ENCODE measurements at regions not wholly inside any gene's neighbourhood (a gene's known extent, or its start where the extent isn't known, plus 50 kb on each side); places are given as distances from the start of the nearest gene placed in this dataset.

DNA sequence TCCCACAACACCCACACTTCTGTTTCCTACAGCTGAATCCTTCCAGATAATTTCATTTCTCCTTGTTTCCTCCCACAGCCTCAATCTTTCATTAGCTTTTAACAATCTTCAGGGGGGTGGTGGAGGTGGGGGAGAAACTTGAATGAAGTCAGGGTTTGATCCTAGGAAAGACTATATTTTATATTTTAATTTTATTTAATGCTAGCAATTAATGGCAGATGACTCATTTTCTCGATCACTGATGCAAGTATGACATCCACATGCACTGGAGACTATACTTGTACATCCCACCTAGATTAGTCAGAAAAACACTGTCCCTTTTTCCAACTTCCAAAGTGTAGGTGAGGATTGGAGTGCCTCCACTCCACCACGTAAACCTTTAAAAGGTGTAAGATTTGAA is 1181.3 kb upstream of the AUTS2 start:
- TF ChIP-seq POLR2A (IDR thresholded peaks at IDR 0.05; ENCODE audit: low read depth) (no peak), EP300 (IDR thresholded peaks at IDR 0.05) (no peak), POLR2AphosphoS5 (IDR thresholded peaks at IDR 0.05) (no peak)
- TF ChIP-seq, protein P1, sequence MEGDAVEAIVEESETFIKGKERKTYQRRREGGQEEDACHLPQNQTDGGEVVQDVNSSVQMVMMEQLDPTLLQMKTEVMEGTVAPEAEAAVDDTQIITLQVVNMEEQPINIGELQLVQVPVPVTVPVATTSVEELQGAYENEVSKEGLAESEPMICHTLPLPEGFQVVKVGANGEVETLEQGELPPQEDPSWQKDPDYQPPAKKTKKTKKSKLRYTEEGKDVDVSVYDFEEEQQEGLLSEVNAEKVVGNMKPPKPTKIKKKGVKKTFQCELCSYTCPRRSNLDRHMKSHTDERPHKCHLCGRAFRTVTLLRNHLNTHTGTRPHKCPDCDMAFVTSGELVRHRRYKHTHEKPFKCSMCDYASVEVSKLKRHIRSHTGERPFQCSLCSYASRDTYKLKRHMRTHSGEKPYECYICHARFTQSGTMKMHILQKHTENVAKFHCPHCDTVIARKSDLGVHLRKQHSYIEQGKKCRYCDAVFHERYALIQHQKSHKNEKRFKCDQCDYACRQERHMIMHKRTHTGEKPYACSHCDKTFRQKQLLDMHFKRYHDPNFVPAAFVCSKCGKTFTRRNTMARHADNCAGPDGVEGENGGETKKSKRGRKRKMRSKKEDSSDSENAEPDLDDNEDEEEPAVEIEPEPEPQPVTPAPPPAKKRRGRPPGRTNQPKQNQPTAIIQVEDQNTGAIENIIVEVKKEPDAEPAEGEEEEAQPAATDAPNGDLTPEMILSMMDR (IDR thresholded peaks at IDR 0.05), result no peak
- no peaks in the 10 kb centered on the region for H3K9me3 ChIP-seq
- WGBS, result 90% methylated on average over 2 of the region's 2 CpGs
- no peaks in the 10 kb centered on the region for H3K36me3 ChIP-seq
- no peaks in the 10 kb centered on the region for H3K27me3 ChIP-seq
- no peak for DNase-seq (ENCODE audit: extremely low spot score)
- peaks cover 0 to 14% (median 8%) of the 10 kb centered on the region in 4 donors for H3K4me1 ChIP-seq
- no peak overlapping the region for H3K4me3 ChIP-seq
- intact Hi-C loops (cut with DNase I), result no loop called here
- no peak overlapping the region for H3K27ac ChIP-seq (replicated peaks in 1 of 4)

DNA sequence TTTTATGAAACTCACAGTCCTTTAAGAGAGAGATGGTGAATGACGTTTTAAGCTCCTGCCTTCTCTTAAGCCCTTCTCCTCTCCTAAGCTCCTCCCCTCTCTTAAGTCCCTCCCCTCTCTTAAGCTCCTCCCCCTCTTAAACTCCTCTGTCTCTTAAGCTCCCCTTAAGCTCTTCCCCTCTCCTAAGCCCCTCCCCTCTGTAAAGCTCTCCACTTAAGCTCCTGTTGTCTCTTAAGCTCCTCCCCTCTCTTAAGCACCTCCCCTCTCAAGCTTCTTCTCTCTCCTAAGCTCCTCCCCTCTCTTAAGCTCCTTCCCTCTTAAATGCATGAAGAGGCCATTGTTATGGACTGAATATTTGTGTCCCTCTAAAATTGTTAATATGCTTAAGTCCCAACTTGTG is 1180.6 kb upstream of the AUTS2 start:
- Histone ChIP-seq H3K4me3 (no peak overlapping the region), H3K9me3 (no peaks in the 10 kb centered on the region), H3K36me3 (no peaks in the 10 kb centered on the region), H3K27ac (replicated peaks in 1 of 4) (no peak overlapping the region), H3K4me1 (peaks cover 0 to 18% (median 8%) of the 10 kb centered on the region in 4 donors), H3K27me3 (no peaks in the 10 kb centered on the region)
- WGBS, result 69% methylated on average over 1 of the region's 1 CpG
- intact Hi-C loops (cut with DNase I), result no loop called here
- DNase-seq (ENCODE audit: extremely low spot score), result no peak
- TF ChIP-seq EP300 (IDR thresholded peaks at IDR 0.05), result no peak
- TF ChIP-seq POLR2AphosphoS5 (IDR thresholded peaks at IDR 0.05), result no peak
- TF ChIP-seq, protein P1 (IDR thresholded peaks at IDR 0.05), result no peak
- TF ChIP-seq POLR2A (IDR thresholded peaks at IDR 0.05; ENCODE audit: low read depth), result no peak

GRCh38 chr7:68420342-68421192 is 1177.7 kb upstream of the AUTS2 start:
- DNase-seq (ENCODE audit: extremely low spot score), result no peak
- TF ChIP-seq EP300 (IDR thresholded peaks at IDR 0.05) (no peak), POLR2AphosphoS5 (IDR thresholded peaks at IDR 0.05) (peak; percentile 35 to 41)
- TF ChIP-seq, protein P1 (IDR thresholded peaks at IDR 0.05), result peak in 1 of 3 experiments; percentile 9
- 67% methylated on average over 11 of the region's 11 CpGs for WGBS
- H3K9me3 ChIP-seq, result no peaks in the 10 kb centered on the region
- H3K27ac ChIP-seq (replicated peaks in 1 of 4), result peak overlapping the region; percentile 47 to 83 (median 76)
- no peak overlapping the region for H3K4me3 ChIP-seq
- intact Hi-C loops (cut with DNase I), result no loop called here
- no peaks in the 10 kb centered on the region for H3K36me3 ChIP-seq
- H3K4me1 ChIP-seq, result peaks cover 0 to 24% (median 8%) of the 10 kb centered on the region in 4 donors
- no peaks in the 10 kb centered on the region for H3K27me3 ChIP-seq

- no peaks in the 10 kb centered on the region for H3K27me3 ChIP-seq
- no peak overlapping the region for H3K4me3 ChIP-seq
- TF ChIP-seq, protein P1 (IDR thresholded peaks at IDR 0.05), result no peak
- TF ChIP-seq EP300 (IDR thresholded peaks at IDR 0.05) (no peak), POLR2AphosphoS5 (IDR thresholded peaks at IDR 0.05) (no peak), POLR2A (IDR thresholded peaks at IDR 0.05; ENCODE audit: low read depth) (no peak)
- DNase-seq (ENCODE audit: extremely low spot score), result no peak
- no peaks in the 10 kb centered on the region for H3K9me3 ChIP-seq
- intact Hi-C loops (cut with DNase I), result no loop called here
- WGBS, result 94% methylated on average over 7 of the region's 7 CpGs
- H3K36me3 ChIP-seq, result no peaks in the 10 kb centered on the region
- peaks cover 0 to 24% (median 8%) of the 10 kb centered on the region in 4 donors for H3K4me1 ChIP-seq
- no peak overlapping the region for H3K27ac ChIP-seq (replicated peaks in 1 of 4)
Measured at GRCh38 chr7:68421712-68422111, 1176.6 kb upstream of the AUTS2 start.

All from esophagus muscularis mucosa (tissue), 4 donors.